ENCODE measurements at regions not wholly inside any gene's neighbourhood (a gene's known extent, or its start where the extent isn't known, plus 50 kb on each side); places are given as distances from the start of the nearest gene placed in this dataset.

DNA sequence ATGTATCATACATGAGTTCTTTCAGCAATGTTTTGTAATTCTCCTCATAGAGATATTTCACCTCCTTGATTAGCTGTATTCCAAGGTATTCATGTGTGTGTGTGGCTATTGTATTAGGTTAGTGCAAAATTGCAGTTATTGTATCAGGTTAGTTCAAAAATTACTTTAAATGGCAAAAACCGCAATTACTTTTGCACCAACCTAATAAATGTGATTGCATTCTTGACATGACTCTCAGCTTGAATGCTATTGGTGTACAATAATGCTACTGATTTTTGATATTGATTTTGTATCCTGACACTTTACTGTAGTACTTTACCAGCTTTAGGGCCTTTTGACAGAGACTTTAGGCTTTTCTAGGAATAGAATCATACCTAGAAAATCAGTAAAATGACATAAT lies 297.4 kb downstream of the ZWINT start:
- H3K36me3 ChIP-seq (ENCODE audit: control insufficient read depth in 1 of 2, insufficient read depth in 2 of 2, low read length in 2 of 2), result no peaks in the 10 kb centered on the region
- H3K27ac ChIP-seq (ENCODE audit: low read length), result no peak overlapping the region
- H3K4me3 ChIP-seq (ENCODE audit: low read depth in 1 of 2, low read length in 2 of 2), result no peak overlapping the region
- no peaks in the 10 kb centered on the region for H3K4me1 ChIP-seq (ENCODE audit: control insufficient read depth in 1 of 2, insufficient read depth in 2 of 2, low read length in 2 of 2)
- H3K27me3 ChIP-seq (ENCODE audit: low read depth, low read length), result no peaks in the 10 kb centered on the region
- peaks cover 0 to 10% of the 10 kb centered on the region in 2 donors for H3K9me3 ChIP-seq (ENCODE audit: control insufficient read depth in 1 of 2, low read length in 2 of 2)

DNA sequence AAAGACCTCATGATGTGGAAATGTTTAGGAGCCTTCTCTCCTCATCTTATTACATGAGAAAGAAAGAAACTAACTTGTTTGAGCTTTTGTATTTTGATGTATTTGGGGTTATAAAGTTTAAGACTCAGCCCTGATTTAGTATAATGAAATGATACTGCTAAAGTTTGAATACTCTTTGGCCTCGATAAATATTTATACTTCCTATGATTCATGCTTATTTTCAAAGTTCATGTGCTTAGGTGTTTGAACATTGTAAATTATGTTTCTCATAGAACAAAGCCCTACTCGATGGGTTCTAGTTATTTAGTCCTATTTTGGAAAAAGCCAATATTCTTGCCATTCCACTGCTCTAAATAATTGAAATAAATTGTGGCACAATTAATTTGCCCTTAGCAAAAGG lies 303.2 kb downstream of the ZWINT start:
- H3K27ac ChIP-seq (ENCODE audit: low read length), result no peak overlapping the region

GRCh38 chr10:56035489-56035888 lies 325.6 kb downstream of the ZWINT start:
- Histone ChIP-seq H3K4me3 (ENCODE audit: low read depth in 1 of 2, low read length in 2 of 2) (no peak overlapping the region), H3K4me1 (ENCODE audit: control insufficient read depth in 1 of 2, insufficient read depth in 2 of 2, low read length in 2 of 2) (no peaks in the 10 kb centered on the region), H3K27ac (ENCODE audit: low read length) (no peak overlapping the region), H3K36me3 (ENCODE audit: control insufficient read depth in 1 of 2, insufficient read depth in 2 of 2, low read length in 2 of 2) (no peaks in the 10 kb centered on the region), H3K27me3 (ENCODE audit: low read depth, low read length) (no peaks in the 10 kb centered on the region), H3K9me3 (ENCODE audit: control insufficient read depth in 1 of 2, low read length in 2 of 2) (no peaks in the 10 kb centered on the region)

More for the DNA sequence above, 303.2 kb downstream of the ZWINT start:
- Histone ChIP-seq H3K27me3 (ENCODE audit: low read depth, low read length) (no peaks in the 10 kb centered on the region), H3K4me1 (ENCODE audit: control insufficient read depth in 1 of 2, insufficient read depth in 2 of 2, low read length in 2 of 2) (no peaks in the 10 kb centered on the region), H3K36me3 (ENCODE audit: control insufficient read depth in 1 of 2, insufficient read depth in 2 of 2, low read length in 2 of 2) (no peaks in the 10 kb centered on the region), H3K4me3 (ENCODE audit: low read depth in 1 of 2, low read length in 2 of 2) (no peak overlapping the region), H3K9me3 (ENCODE audit: control insufficient read depth in 1 of 2, low read length in 2 of 2) (no peaks in the 10 kb centered on the region)

- Histone ChIP-seq H3K4me3 (ENCODE audit: low read depth in 1 of 2, low read length in 2 of 2) (no peak overlapping the region), H3K9me3 (ENCODE audit: control insufficient read depth in 1 of 2, low read length in 2 of 2) (no peaks in the 10 kb centered on the region), H3K36me3 (ENCODE audit: control insufficient read depth in 1 of 2, insufficient read depth in 2 of 2, low read length in 2 of 2) (no peaks in the 10 kb centered on the region), H3K4me1 (ENCODE audit: control insufficient read depth in 1 of 2, insufficient read depth in 2 of 2, low read length in 2 of 2) (no peaks in the 10 kb centered on the region), H3K27ac (ENCODE audit: low read length) (no peak overlapping the region), H3K27me3 (ENCODE audit: low read depth, low read length) (no peaks in the 10 kb centered on the region)
Observed at GRCh38 chr10:56028298-56029132, 332.5 kb downstream of the ZWINT start.

GRCh38 chr10:56012101-56012500 lies 349.0 kb downstream of the ZWINT start:
- Histone ChIP-seq H3K9me3 (ENCODE audit: control insufficient read depth in 1 of 2, low read length in 2 of 2) (no peaks in the 10 kb centered on the region), H3K4me1 (ENCODE audit: control insufficient read depth in 1 of 2, insufficient read depth in 2 of 2, low read length in 2 of 2) (no peaks in the 10 kb centered on the region), H3K36me3 (ENCODE audit: control insufficient read depth in 1 of 2, insufficient read depth in 2 of 2, low read length in 2 of 2) (no peaks in the 10 kb centered on the region), H3K27me3 (ENCODE audit: low read depth, low read length) (no peaks in the 10 kb centered on the region), H3K27ac (ENCODE audit: low read length) (no peak overlapping the region), H3K4me3 (ENCODE audit: low read depth in 1 of 2, low read length in 2 of 2) (no peak overlapping the region)

- Histone ChIP-seq H3K27me3 (ENCODE audit: low read depth, low read length) (no peaks in the 10 kb centered on the region), H3K27ac (ENCODE audit: low read length) (no peak overlapping the region), H3K4me1 (ENCODE audit: control insufficient read depth in 1 of 2, insufficient read depth in 2 of 2, low read length in 2 of 2) (no peaks in the 10 kb centered on the region), H3K9me3 (ENCODE audit: control insufficient read depth in 1 of 2, low read length in 2 of 2) (no peaks in the 10 kb centered on the region), H3K4me3 (ENCODE audit: low read depth in 1 of 2, low read length in 2 of 2) (no peak overlapping the region), H3K36me3 (ENCODE audit: control insufficient read depth in 1 of 2, insufficient read depth in 2 of 2, low read length in 2 of 2) (no peaks in the 10 kb centered on the region)
Observed at GRCh38 chr10:56003555-56003954, 357.5 kb downstream of the ZWINT start.

GRCh38 chr10:55989188-55989587 lies 371.9 kb downstream of the ZWINT start:
- Histone ChIP-seq H3K9me3 (ENCODE audit: control insufficient read depth in 1 of 2, low read length in 2 of 2) (no peaks in the 10 kb centered on the region), H3K27ac (ENCODE audit: low read length) (no peak overlapping the region), H3K36me3 (ENCODE audit: control insufficient read depth in 1 of 2, insufficient read depth in 2 of 2, low read length in 2 of 2) (no peaks in the 10 kb centered on the region), H3K27me3 (ENCODE audit: low read depth, low read length) (no peaks in the 10 kb centered on the region), H3K4me3 (ENCODE audit: low read depth in 1 of 2, low read length in 2 of 2) (no peak overlapping the region), H3K4me1 (ENCODE audit: control insufficient read depth in 1 of 2, insufficient read depth in 2 of 2, low read length in 2 of 2) (no peaks in the 10 kb centered on the region)

- Histone ChIP-seq H3K36me3 (ENCODE audit: control insufficient read depth in 1 of 2, insufficient read depth in 2 of 2, low read length in 2 of 2) (no peaks in the 10 kb centered on the region), H3K4me3 (ENCODE audit: low read depth in 1 of 2, low read length in 2 of 2) (no peak overlapping the region)
Observed at GRCh38 chr10:55979203-55979602, 381.9 kb downstream of the ZWINT start.

GRCh38 chr10:55966101-55966500 lies 395.0 kb downstream of the ZWINT start:
- no peak overlapping the region for H3K27ac ChIP-seq (ENCODE audit: low read length)
- no peaks in the 10 kb centered on the region for H3K36me3 ChIP-seq (ENCODE audit: control insufficient read depth in 1 of 2, insufficient read depth in 2 of 2, low read length in 2 of 2)
- no peak overlapping the region for H3K4me3 ChIP-seq (ENCODE audit: low read depth in 1 of 2, low read length in 2 of 2)
- H3K4me1 ChIP-seq (ENCODE audit: control insufficient read depth in 1 of 2, insufficient read depth in 2 of 2, low read length in 2 of 2), result no peaks in the 10 kb centered on the region
- no peaks in the 10 kb centered on the region for H3K27me3 ChIP-seq (ENCODE audit: low read depth, low read length)
- H3K9me3 ChIP-seq (ENCODE audit: control insufficient read depth in 1 of 2, low read length in 2 of 2), result no peaks in the 10 kb centered on the region

More at GRCh38 chr10:55979203-55979602, 381.9 kb downstream of the ZWINT start:
- H3K27ac ChIP-seq (ENCODE audit: low read length), result no peak overlapping the region
- H3K4me1 ChIP-seq (ENCODE audit: control insufficient read depth in 1 of 2, insufficient read depth in 2 of 2, low read length in 2 of 2), result no peaks in the 10 kb centered on the region
- no peaks in the 10 kb centered on the region for H3K9me3 ChIP-seq (ENCODE audit: control insufficient read depth in 1 of 2, low read length in 2 of 2)
- H3K27me3 ChIP-seq (ENCODE audit: low read depth, low read length), result no peaks in the 10 kb centered on the region

GRCh38 chr10:55943403-55943802 lies 417.7 kb downstream of the ZWINT start:
- Histone ChIP-seq H3K4me1 (ENCODE audit: control insufficient read depth in 1 of 2, insufficient read depth in 2 of 2, low read length in 2 of 2) (no peaks in the 10 kb centered on the region), H3K4me3 (ENCODE audit: low read depth in 1 of 2, low read length in 2 of 2) (no peak overlapping the region), H3K36me3 (ENCODE audit: control insufficient read depth in 1 of 2, insufficient read depth in 2 of 2, low read length in 2 of 2) (no peaks in the 10 kb centered on the region), H3K27ac (ENCODE audit: low read length) (no peak overlapping the region), H3K9me3 (ENCODE audit: control insufficient read depth in 1 of 2, low read length in 2 of 2) (peaks cover 0 to 4% of the 10 kb centered on the region in 2 donors), H3K27me3 (ENCODE audit: low read depth, low read length) (no peaks in the 10 kb centered on the region)

- no peaks in the 10 kb centered on the region for H3K27me3 ChIP-seq (ENCODE audit: low read depth, low read length)
Observed at GRCh38 chr10:55929291-55929690, 431.8 kb downstream of the ZWINT start.

More at GRCh38 chr10:55929291-55929690, 431.8 kb downstream of the ZWINT start:
- H3K4me1 ChIP-seq (ENCODE audit: control insufficient read depth in 1 of 2, insufficient read depth in 2 of 2, low read length in 2 of 2), result no peaks in the 10 kb centered on the region
- no peak overlapping the region for H3K27ac ChIP-seq (ENCODE audit: low read length)
- no peak overlapping the region for H3K4me3 ChIP-seq (ENCODE audit: low read depth in 1 of 2, low read length in 2 of 2)
- no peaks in the 10 kb centered on the region for H3K36me3 ChIP-seq (ENCODE audit: control insufficient read depth in 1 of 2, insufficient read depth in 2 of 2, low read length in 2 of 2)
- H3K9me3 ChIP-seq (ENCODE audit: control insufficient read depth in 1 of 2, low read length in 2 of 2), result no peaks in the 10 kb centered on the region

Data from muscle layer of duodenum (tissue), 2 donors.